Ovary (tissue), 7 donors: ENCODE measurements at regions not wholly inside any gene's neighbourhood (a gene's known extent, or its start where the extent isn't known, plus 50 kb on each side); places are given as distances from the start of the nearest gene placed in this dataset.

ENCODE experiments used
- DNase-seq, 5 donors: peaks; one replicate each; pipeline ENCODE4 v3.0.0-alpha.2; 2019 to 2020
- H3K27ac ChIP-seq, 2 donors: fragments of 200-600 bp; one replicate each; pipeline versions ENCODE4 v1.5.1 to v1.8.0; 2019 to 2022
- H3K27me3 ChIP-seq: fragments of 200-600 bp; one replicate; pipeline ENCODE4 v1.8.0; 2022
- H3K36me3 ChIP-seq: fragments of 200-600 bp; sonication (generic); one replicate; pipeline ENCODE4 v1.5.1; 2019
- H3K4me1 ChIP-seq: one replicate; pipeline ENCODE4 v1.8.1; 2013; ENCODE audit warnings: mild to moderate bottlenecking, moderate library complexity; ENCODE audit not compliant: insufficient read depth
- H3K4me3 ChIP-seq: fragments of 200-600 bp; sonication (generic); one replicate; pipeline ENCODE4 v1.5.1; 2017
- H3K9me3 ChIP-seq, 2 donors: fragments of 200-600 bp in 1 of 2; sonication (generic) in 1 of 2; one replicate each; pipeline versions ENCODE4 v1.5.1 to v1.8.1; 2013 to 2019; ENCODE audit warnings: mild to moderate bottlenecking in 1 of 2, moderate library complexity in 1 of 2
- CTCF ChIP-seq, 3 donors: fragments of 450-650 bp in 2 of 3; fragments of 200-600 bp in 1 of 3; IDR thresholded peaks; one replicate each; pipeline versions ENCODE4 v1.5.1 to v1.8.0; 2016 to 2022; ENCODE audit warnings: antibody characterized with exemption in 3 of 3, mild to moderate bottlenecking in 1 of 3
- EP300 ChIP-seq: sonication (generic); formaldehyde crosslinking; IDR thresholded peaks from one replicate; pipeline ENCODE4 v1.6.1; 2017; ENCODE audit warnings: antibody characterized with exemption
- POLR2A ChIP-seq: fragments of 450-650 bp; IDR thresholded peaks from one replicate; pipeline ENCODE4 v1.6.1; 2017; ENCODE audit warnings: antibody characterized with exemption, mild to moderate bottlenecking, moderate library complexity
- WGBS, 3 donors: extraction: QIAGEN DNeasy Blood & Tissue Kit in 1 of 3; methylation state at CpG; one replicate each; pipeline versions ENCODE4 v1.1.5 to v1.1.7; 2013 to 2017; 5-methylcytosine and 5-hydroxymethylcytosine counted together
- intact Hi-C, 4 donors: fragments of 100-400 bp; cut with DNase I; formaldehyde crosslinking; loops; one replicate each; pipeline versions ENCODE4 v1.11.0 to v1.15.1; 2022 to 2023
- donor health status: DM: no; HTN: no; CAD: no; lungs with moderate emphysema.
- donor health status: DM: no; HTN: no; CAD: no.
- donor health status: Bipolar disorder and iron deficiency.
- donor health status: DM: no; HTN: no; CAD: no.
- donor health status: DM: yes; HTN: yes; CAD: no.

- no peaks in the 10 kb centered on the region for H3K4me1 ChIP-seq
- H3K4me3 ChIP-seq, result no peak overlapping the region
- H3K27ac ChIP-seq, result no peak overlapping the region
- no peak for DNase-seq
- intact Hi-C loops, result no loop called here
- 78 to 83% (median 83%) methylated on average over 5 of the region's 5 CpGs for whole genome bisulfite sequencing, 3 donors
- no peak for TF ChIP-seq POLR2A
- TF ChIP-seq CTCF (IDR thresholded peaks at IDR 0.05), result no peak
- TF ChIP-seq EP300, result no peak
- H3K9me3 ChIP-seq, result no peaks in the 10 kb centered on the region
- no peaks in the 10 kb centered on the region for H3K36me3 ChIP-seq
- no peaks in the 10 kb centered on the region for H3K27me3 ChIP-seq
Measured at GRCh38 chr9:7907551-7908337, 108.2 kb upstream of the DMAC1 start.

GRCh38 chr9:7906783-7907550 lies 107.4 kb upstream of the DMAC1 start:
- Histone ChIP-seq H3K9me3 (no peaks in the 10 kb centered on the region), H3K27ac (no peak overlapping the region), H3K4me1 (no peaks in the 10 kb centered on the region), H3K27me3 (no peaks in the 10 kb centered on the region), H3K36me3 (no peaks in the 10 kb centered on the region), H3K4me3 (no peak overlapping the region)
- intact Hi-C loops, result no loop called here
- TF ChIP-seq POLR2A, result no peak
- TF ChIP-seq CTCF (IDR thresholded peaks at IDR 0.05), result no peak
- TF ChIP-seq EP300, result no peak
- WGBS, 3 donors, result 93 to 98% (median 93%) methylated on average over 2 of the region's 2 CpGs
- DNase-seq, result no peak

GRCh38 chr9:7901621-7902020 lies 102.0 kb upstream of the DMAC1 start:
- TF ChIP-seq POLR2A (no peak), EP300 (no peak), CTCF (IDR thresholded peaks at IDR 0.05) (no peak)
- no peaks in the 10 kb centered on the region for H3K9me3 ChIP-seq
- no peak for DNase-seq
- H3K27me3 ChIP-seq, result no peaks in the 10 kb centered on the region
- H3K4me1 ChIP-seq, result no peaks in the 10 kb centered on the region
- intact Hi-C loops, result no loop called here
- H3K4me3 ChIP-seq, result no peak overlapping the region
- WGBS, 3 donors, result 52 to 72% (median 65%) methylated on average over 4 of the region's 4 CpGs
- H3K27ac ChIP-seq, result no peak overlapping the region
- no peaks in the 10 kb centered on the region for H3K36me3 ChIP-seq

- Histone ChIP-seq H3K4me3 (no peak overlapping the region), H3K36me3 (no peaks in the 10 kb centered on the region), H3K27me3 (no peaks in the 10 kb centered on the region), H3K4me1 (no peaks in the 10 kb centered on the region), H3K9me3 (no peaks in the 10 kb centered on the region), H3K27ac (no peak overlapping the region)
- 91 to 95% (median 94%) methylated on average over 3 of the region's 3 CpGs for WGBS, 3 donors
- intact Hi-C loops, result no loop called here
- no peak for DNase-seq
- TF ChIP-seq POLR2A, result no peak
- no peak for TF ChIP-seq EP300
- no peak for TF ChIP-seq CTCF (IDR thresholded peaks at IDR 0.05)
Measured at GRCh38 chr9:7900541-7900940, 101.0 kb upstream of the DMAC1 start.
